Loucy (cell line): ENCODE measurements at regions not wholly inside any gene's neighbourhood (a gene's known extent, or its start where the extent isn't known, plus 50 kb on each side); places are given as distances from the start of the nearest gene placed in this dataset.

Experiments used
- CTCF ChIP-seq: fragments of 200-600 bp; sonication (generic); conservative IDR thresholded peaks from 2 replicates; pipeline ENCODE4 v1.5.1; 2014; ENCODE audit warnings: mild to moderate bottlenecking, antibody characterized with exemption, low read length
- EZH2phosphoT487 ChIP-seq: fragments of 200-600 bp; IDR thresholded peaks from 2 replicates; pipeline ENCODE4 v1.6.1; 2018; ENCODE audit warnings: antibody characterized with exemption, mild to moderate bottlenecking, moderate library complexity, borderline replicate concordance

- TF ChIP-seq CTCF (no peak), EZH2phosphoT487 (no peak)
Measured at GRCh38 chr16:35792516-35793285, 2333.3 kb downstream of the TP53TG3F start.
